ENCODE measurements at regions not wholly inside any gene's neighbourhood (a gene's known extent, or its start where the extent isn't known, plus 50 kb on each side); places are given as distances from the start of the nearest gene placed in this dataset.

DNA sequence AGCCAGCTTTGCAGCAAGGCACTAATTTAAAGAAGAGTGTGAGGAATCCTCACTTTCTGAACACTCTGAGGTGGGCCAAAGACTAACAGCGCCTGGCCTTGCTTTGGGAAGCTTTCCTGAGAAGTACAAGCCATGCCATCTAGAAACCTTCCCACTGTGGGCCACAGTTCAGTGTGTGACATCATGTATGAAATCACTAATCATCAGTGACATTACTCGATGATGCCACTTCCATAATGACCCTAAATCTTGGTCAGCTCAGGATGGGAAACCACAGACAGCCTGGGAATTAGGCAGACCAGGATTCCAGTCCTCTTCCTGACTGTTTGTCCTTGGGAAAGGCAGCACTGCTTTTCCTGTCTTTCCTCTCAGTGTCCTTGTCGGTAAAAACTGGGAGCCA is 54.2 kb upstream of the HSPA9 start:
- TF ChIP-seq, protein P1, sequence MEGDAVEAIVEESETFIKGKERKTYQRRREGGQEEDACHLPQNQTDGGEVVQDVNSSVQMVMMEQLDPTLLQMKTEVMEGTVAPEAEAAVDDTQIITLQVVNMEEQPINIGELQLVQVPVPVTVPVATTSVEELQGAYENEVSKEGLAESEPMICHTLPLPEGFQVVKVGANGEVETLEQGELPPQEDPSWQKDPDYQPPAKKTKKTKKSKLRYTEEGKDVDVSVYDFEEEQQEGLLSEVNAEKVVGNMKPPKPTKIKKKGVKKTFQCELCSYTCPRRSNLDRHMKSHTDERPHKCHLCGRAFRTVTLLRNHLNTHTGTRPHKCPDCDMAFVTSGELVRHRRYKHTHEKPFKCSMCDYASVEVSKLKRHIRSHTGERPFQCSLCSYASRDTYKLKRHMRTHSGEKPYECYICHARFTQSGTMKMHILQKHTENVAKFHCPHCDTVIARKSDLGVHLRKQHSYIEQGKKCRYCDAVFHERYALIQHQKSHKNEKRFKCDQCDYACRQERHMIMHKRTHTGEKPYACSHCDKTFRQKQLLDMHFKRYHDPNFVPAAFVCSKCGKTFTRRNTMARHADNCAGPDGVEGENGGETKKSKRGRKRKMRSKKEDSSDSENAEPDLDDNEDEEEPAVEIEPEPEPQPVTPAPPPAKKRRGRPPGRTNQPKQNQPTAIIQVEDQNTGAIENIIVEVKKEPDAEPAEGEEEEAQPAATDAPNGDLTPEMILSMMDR (IDR thresholded peaks at IDR 0.05) = no peak
- no peak for TF ChIP-seq POLR2A (IDR thresholded peaks at IDR 0.05)
